Stomach (tissue), 4 donors: ENCODE measurements at regions not wholly inside any gene's neighbourhood (a gene's known extent, or its start where the extent isn't known, plus 50 kb on each side); places are given as distances from the start of the nearest gene placed in this dataset.

ENCODE experiments used
- EP300 ChIP-seq: sonication (generic); formaldehyde crosslinking; IDR thresholded peaks from one replicate; pipeline ENCODE4 v1.6.1; 2017; ENCODE audit warnings: antibody characterized with exemption
- TF ChIP-seq, protein P1 (sequence below), 7 experiments: fragments of 450-650 bp in 4 of 7; fragments of 200-600 bp in 3 of 7; sonication (generic) in 3 of 7; IDR thresholded peaks; one replicate each; pipeline ENCODE4 v1.5.1; 2016 to 2019; ENCODE audit warnings: antibody characterized with exemption in 7 of 7, control low read depth in 2 of 7, mild to moderate bottlenecking in 1 of 7

DNA sequence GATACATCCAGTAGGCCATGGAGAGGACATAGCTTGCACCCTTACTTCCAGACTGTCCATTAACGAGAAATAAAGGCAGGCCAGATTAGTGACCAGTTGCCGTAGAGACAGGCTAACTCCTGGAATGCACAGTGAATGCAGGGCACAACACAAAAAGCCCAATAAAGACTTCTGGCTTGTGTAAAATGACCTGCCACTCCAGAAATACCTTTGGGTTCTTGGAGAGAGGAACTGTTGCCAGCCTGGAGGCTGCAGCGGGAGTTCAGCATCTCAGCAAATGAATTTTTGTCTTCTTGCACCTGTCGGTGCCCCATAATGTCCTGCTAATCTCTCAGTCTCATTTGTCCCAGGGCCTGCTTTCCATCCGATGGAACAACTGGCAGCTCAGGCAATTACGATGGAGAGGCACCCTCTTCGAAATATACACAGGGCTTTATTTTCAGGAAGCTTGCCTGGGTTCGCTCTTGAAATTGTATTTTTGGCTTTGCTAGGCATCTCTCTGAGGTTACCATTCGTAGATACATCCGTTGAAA lies 538.8 kb upstream of the ZNF462 start:
- no peak for TF ChIP-seq EP300
- TF ChIP-seq, protein P1, sequence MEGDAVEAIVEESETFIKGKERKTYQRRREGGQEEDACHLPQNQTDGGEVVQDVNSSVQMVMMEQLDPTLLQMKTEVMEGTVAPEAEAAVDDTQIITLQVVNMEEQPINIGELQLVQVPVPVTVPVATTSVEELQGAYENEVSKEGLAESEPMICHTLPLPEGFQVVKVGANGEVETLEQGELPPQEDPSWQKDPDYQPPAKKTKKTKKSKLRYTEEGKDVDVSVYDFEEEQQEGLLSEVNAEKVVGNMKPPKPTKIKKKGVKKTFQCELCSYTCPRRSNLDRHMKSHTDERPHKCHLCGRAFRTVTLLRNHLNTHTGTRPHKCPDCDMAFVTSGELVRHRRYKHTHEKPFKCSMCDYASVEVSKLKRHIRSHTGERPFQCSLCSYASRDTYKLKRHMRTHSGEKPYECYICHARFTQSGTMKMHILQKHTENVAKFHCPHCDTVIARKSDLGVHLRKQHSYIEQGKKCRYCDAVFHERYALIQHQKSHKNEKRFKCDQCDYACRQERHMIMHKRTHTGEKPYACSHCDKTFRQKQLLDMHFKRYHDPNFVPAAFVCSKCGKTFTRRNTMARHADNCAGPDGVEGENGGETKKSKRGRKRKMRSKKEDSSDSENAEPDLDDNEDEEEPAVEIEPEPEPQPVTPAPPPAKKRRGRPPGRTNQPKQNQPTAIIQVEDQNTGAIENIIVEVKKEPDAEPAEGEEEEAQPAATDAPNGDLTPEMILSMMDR (IDR thresholded peaks at IDR 0.05) = no peak
